NB4 (cell line): ENCODE measurements at regions not wholly inside any gene's neighbourhood (a gene's known extent, or its start where the extent isn't known, plus 50 kb on each side); places are given as distances from the start of the nearest gene placed in this dataset.
"Not testable (repeated sequence)": the region's sequence is repeated elsewhere in the genome, so short reads cannot be mapped to it uniquely, and the experiment has no call there.

Source experiments
- CTCF ChIP-seq: IDR thresholded peaks from one replicate; pipeline ENCODE4 v1.5.1; 2012; ENCODE audit warnings: low read depth, low read length
- TF ChIP-seq, protein P1 (sequence below): IDR thresholded peaks from 2 replicates; pipeline ENCODE4 v1.6.1; 2011; ENCODE audit warnings: low read depth, low read length

GRCh38 chr3:86335566-86335965 lies 655.4 kb downstream of the VGLL3 start:
- TF ChIP-seq CTCF: not testable (repeated sequence)
- TF ChIP-seq, protein P1, sequence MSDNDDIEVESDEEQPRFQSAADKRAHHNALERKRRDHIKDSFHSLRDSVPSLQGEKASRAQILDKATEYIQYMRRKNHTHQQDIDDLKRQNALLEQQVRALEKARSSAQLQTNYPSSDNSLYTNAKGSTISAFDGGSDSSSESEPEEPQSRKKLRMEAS: not testable (repeated sequence)
